ENCODE measurements at regions not wholly inside any gene's neighbourhood (a gene's known extent, or its start where the extent isn't known, plus 50 kb on each side); places are given as distances from the start of the nearest gene placed in this dataset.

GRCh38 chr13:88063741-88064140 is 392.6 kb downstream of the SLITRK5 start:
- TF ChIP-seq CTCF (IDR thresholded peaks at IDR 0.05; ENCODE audit: insufficient read depth, low read length, poor library complexity, severe bottlenecking): no peak
- TF ChIP-seq EZH2phosphoT487 (conservative IDR thresholded peaks at IDR 0.05; ENCODE audit: low read length): no peak
